ENCODE measurements at regions not wholly inside any gene's neighbourhood (a gene's known extent, or its start where the extent isn't known, plus 50 kb on each side); places are given as distances from the start of the nearest gene placed in this dataset.

- Histone ChIP-seq H3K9ac (ENCODE audit: low read depth in 1 of 2, low read length in 2 of 2) (no peak overlapping the region), H3K27me3 (ENCODE audit: control insufficient read depth in 4 of 4, insufficient read depth in 4 of 4, low read length in 3 of 4) (no peaks in the 10 kb centered on the region), H3K36me3 (ENCODE audit: control insufficient read depth in 4 of 4, insufficient read depth in 3 of 4, low read depth in 1 of 4, low read length in 3 of 4) (no peaks in the 10 kb centered on the region), H3K4me1 (ENCODE audit: control insufficient read depth in 4 of 4, insufficient read depth in 4 of 4, low read length in 3 of 4) (peaks cover 0 to 3% (median 0%) of the 10 kb centered on the region in 4 donors), H3K4me3 (ENCODE audit: low read depth in 1 of 3, low read length in 3 of 3) (no peak overlapping the region), H3K27ac (ENCODE audit: low read depth in 1 of 2, low read length in 2 of 2) (no peak overlapping the region), H3K9me3 (ENCODE audit: control insufficient read depth in 4 of 4, low read length in 3 of 4) (no peaks in the 10 kb centered on the region)
- TF ChIP-seq RXRA (IDR thresholded peaks at IDR 0.05) (no peak), NR2F2 (IDR thresholded peaks at IDR 0.05) (no peak), SP1 (IDR thresholded peaks at IDR 0.05) (no peak), MAX (IDR thresholded peaks at IDR 0.05) (no peak), ATF3 (IDR thresholded peaks at IDR 0.05) (no peak), GABPA (IDR thresholded peaks at IDR 0.05 in 1 of 2, conservative IDR thresholded peaks at IDR 0.05 in 1 of 2) (no peak), FOXA2 (IDR thresholded peaks at IDR 0.05) (no peak), HNF4G (IDR thresholded peaks at IDR 0.05) (no peak), YY1 (IDR thresholded peaks at IDR 0.05) (no peak), RAD21 (IDR thresholded peaks at IDR 0.05) (no peak)
- no peak for DNase-seq (ENCODE audit: low spot score)
Measured at GRCh38 chr13:64849196-64849595, 2380.9 kb downstream of the PCDH9 start.

- Histone ChIP-seq H3K9ac (ENCODE audit: low read depth in 1 of 2, low read length in 2 of 2) (no peak overlapping the region), H3K36me3 (ENCODE audit: control insufficient read depth in 4 of 4, insufficient read depth in 3 of 4, low read depth in 1 of 4, low read length in 3 of 4) (no peaks in the 10 kb centered on the region), H3K27ac (ENCODE audit: low read depth in 1 of 2, low read length in 2 of 2) (no peak overlapping the region), H3K4me1 (ENCODE audit: control insufficient read depth in 4 of 4, insufficient read depth in 4 of 4, low read length in 3 of 4) (peaks cover 0 to 3% (median 0%) of the 10 kb centered on the region in 4 donors), H3K9me3 (ENCODE audit: control insufficient read depth in 4 of 4, low read length in 3 of 4) (no peaks in the 10 kb centered on the region), H3K27me3 (ENCODE audit: control insufficient read depth in 4 of 4, insufficient read depth in 4 of 4, low read length in 3 of 4) (no peaks in the 10 kb centered on the region), H3K4me3 (ENCODE audit: low read depth in 1 of 3, low read length in 3 of 3) (no peak overlapping the region)
- 39% methylated on average over 6 of the region's 6 CpGs for WGBS
- DNase-seq (ENCODE audit: low spot score), result no peak
- no peak for TF ChIP-seq ATF3 (IDR thresholded peaks at IDR 0.05)
- no peak for TF ChIP-seq EGR1 (IDR thresholded peaks at IDR 0.05; ENCODE audit: low read depth in 2 of 2)
- no peak for TF ChIP-seq JUND (IDR thresholded peaks at IDR 0.05)
- no peak for TF ChIP-seq MAX (IDR thresholded peaks at IDR 0.05)
- TF ChIP-seq RAD21 (IDR thresholded peaks at IDR 0.05), result no peak
- no peak for TF ChIP-seq RXRA (IDR thresholded peaks at IDR 0.05)
- no peak for TF ChIP-seq ZBTB33 (IDR thresholded peaks at IDR 0.05)
- no peak for TF ChIP-seq SP1 (IDR thresholded peaks at IDR 0.05)
- no peak for TF ChIP-seq TAF1 (conservative IDR thresholded peaks at IDR 0.05)
- no peak for TF ChIP-seq REST (IDR thresholded peaks at IDR 0.05)
- no peak for TF ChIP-seq GABPA (IDR thresholded peaks at IDR 0.05 in 1 of 2, conservative IDR thresholded peaks at IDR 0.05 in 1 of 2)
- TF ChIP-seq HNF4G (IDR thresholded peaks at IDR 0.05), result no peak
- TF ChIP-seq FOXA2 (IDR thresholded peaks at IDR 0.05), result no peak
Measured at GRCh38 chr13:64847767-64848166, 2382.4 kb downstream of the PCDH9 start.

Data from liver (tissue), 7 donors.